ENCODE measurements at regions not wholly inside any gene's neighbourhood (a gene's known extent, or its start where the extent isn't known, plus 50 kb on each side); places are given as distances from the start of the nearest gene placed in this dataset.

DNA sequence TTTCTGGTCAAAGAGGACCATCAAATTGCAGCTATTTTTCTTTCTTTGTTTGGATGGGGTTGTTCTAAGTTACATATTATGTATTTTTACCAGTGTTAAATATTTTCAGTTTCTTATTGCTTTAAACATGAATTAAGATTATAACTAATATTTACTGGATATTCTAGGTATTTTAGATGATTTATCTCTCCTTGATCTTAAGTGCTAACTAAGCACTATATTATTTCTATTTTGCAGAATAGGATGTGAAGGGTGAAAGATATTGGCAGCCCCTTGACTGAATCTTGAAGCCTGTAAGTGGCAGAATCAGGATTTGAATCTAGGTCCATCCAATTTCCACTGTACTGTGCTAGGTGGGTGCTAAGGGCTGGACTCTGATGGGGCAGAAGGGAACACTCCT lies 307.3 kb upstream of the CCL2 start:
- TF ChIP-seq JUND (IDR thresholded peaks at IDR 0.05) (no peak), HNF4A (conservative IDR thresholded peaks at IDR 0.05) (no peak), SP1 (IDR thresholded peaks at IDR 0.05) (no peak), RXRA (IDR thresholded peaks at IDR 0.05) (no peak), FOXA2 (IDR thresholded peaks at IDR 0.05) (no peak), RAD21 (IDR thresholded peaks at IDR 0.05) (no peak), EGR1 (IDR thresholded peaks at IDR 0.05; ENCODE audit: low read depth in 2 of 2) (no peak), FOXA1 (IDR thresholded peaks at IDR 0.05) (no peak), HNF4G (IDR thresholded peaks at IDR 0.05) (no peak)
- TF ChIP-seq, protein P1, sequence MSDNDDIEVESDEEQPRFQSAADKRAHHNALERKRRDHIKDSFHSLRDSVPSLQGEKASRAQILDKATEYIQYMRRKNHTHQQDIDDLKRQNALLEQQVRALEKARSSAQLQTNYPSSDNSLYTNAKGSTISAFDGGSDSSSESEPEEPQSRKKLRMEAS (IDR thresholded peaks at IDR 0.05): no peak
- TF ChIP-seq, protein P2, sequence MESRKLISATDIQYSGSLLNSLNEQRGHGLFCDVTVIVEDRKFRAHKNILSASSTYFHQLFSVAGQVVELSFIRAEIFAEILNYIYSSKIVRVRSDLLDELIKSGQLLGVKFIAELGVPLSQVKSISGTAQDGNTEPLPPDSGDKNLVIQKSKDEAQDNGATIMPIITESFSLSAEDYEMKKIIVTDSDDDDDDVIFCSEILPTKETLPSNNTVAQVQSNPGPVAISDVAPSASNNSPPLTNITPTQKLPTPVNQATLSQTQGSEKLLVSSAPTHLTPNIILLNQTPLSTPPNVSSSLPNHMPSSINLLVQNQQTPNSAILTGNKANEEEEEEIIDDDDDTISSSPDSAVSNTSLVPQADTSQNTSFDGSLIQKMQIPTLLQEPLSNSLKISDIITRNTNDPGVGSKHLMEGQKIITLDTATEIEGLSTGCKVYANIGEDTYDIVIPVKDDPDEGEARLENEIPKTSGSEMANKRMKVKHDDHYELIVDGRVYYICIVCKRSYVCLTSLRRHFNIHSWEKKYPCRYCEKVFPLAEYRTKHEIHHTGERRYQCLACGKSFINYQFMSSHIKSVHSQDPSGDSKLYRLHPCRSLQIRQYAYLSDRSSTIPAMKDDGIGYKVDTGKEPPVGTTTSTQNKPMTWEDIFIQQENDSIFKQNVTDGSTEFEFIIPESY (IDR thresholded peaks at IDR 0.05): no peak
- TF ChIP-seq, protein P3, sequence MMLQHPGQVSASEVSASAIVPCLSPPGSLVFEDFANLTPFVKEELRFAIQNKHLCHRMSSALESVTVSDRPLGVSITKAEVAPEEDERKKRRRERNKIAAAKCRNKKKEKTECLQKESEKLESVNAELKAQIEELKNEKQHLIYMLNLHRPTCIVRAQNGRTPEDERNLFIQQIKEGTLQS (IDR thresholded peaks at IDR 0.05): no peak
- no peak for DNase-seq (ENCODE audit: low spot score)
- H3K27me3 ChIP-seq (ENCODE audit: control insufficient read depth in 4 of 4, insufficient read depth in 4 of 4, low read length in 3 of 4): peaks cover 0 to 9% (median 0%) of the 10 kb centered on the region in 4 donors
- no peaks in the 10 kb centered on the region for H3K36me3 ChIP-seq (ENCODE audit: control insufficient read depth in 4 of 4, insufficient read depth in 3 of 4, low read depth in 1 of 4, low read length in 3 of 4)
- H3K4me1 ChIP-seq (ENCODE audit: control insufficient read depth in 4 of 4, insufficient read depth in 4 of 4, low read length in 3 of 4): no peaks in the 10 kb centered on the region
- no peak overlapping the region for H3K4me3 ChIP-seq (ENCODE audit: low read depth in 1 of 3, low read length in 3 of 3)
- H3K9me3 ChIP-seq (ENCODE audit: control insufficient read depth in 4 of 4, low read length in 3 of 4): no peaks in the 10 kb centered on the region
- no peak overlapping the region for H3K27ac ChIP-seq (ENCODE audit: low read depth in 1 of 2, low read length in 2 of 2)
- H3K9ac ChIP-seq (ENCODE audit: low read depth in 1 of 2, low read length in 2 of 2): no peak overlapping the region

DNA sequence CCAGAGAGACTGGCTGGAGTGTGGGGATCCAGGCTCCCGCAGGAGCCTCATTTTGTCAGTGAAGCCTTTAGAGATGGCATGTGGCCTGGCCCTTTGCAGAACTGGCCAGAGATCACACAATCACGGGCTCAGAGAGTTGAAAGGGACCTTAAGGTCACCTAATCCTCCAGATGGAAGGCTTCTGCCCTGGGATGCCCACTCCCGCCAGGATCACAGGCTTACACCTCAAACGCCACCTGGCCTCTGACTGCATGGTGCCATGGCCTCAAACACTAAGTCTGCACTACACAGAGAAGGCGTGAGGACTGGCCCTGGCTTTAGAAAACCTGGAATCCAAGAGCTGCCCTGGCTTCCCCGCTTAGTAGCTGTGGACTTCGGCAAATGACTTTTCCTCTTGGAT lies 306.8 kb upstream of the CCL2 start:
- no peaks in the 10 kb centered on the region for H3K9me3 ChIP-seq (ENCODE audit: control insufficient read depth in 4 of 4, low read length in 3 of 4)
- H3K27me3 ChIP-seq (ENCODE audit: control insufficient read depth in 4 of 4, insufficient read depth in 4 of 4, low read length in 3 of 4): peaks cover 0 to 9% (median 0%) of the 10 kb centered on the region in 4 donors
- no peak for DNase-seq (ENCODE audit: low spot score)
- 66% methylated on average over 7 of the region's 7 CpGs for WGBS
- no peaks in the 10 kb centered on the region for H3K4me1 ChIP-seq (ENCODE audit: control insufficient read depth in 4 of 4, insufficient read depth in 4 of 4, low read length in 3 of 4)
- H3K36me3 ChIP-seq (ENCODE audit: control insufficient read depth in 4 of 4, insufficient read depth in 3 of 4, low read depth in 1 of 4, low read length in 3 of 4): no peaks in the 10 kb centered on the region
- no peak overlapping the region for H3K4me3 ChIP-seq (ENCODE audit: low read depth in 1 of 3, low read length in 3 of 3)
- no peak overlapping the region for H3K27ac ChIP-seq (ENCODE audit: low read depth in 1 of 2, low read length in 2 of 2)
- H3K9ac ChIP-seq (ENCODE audit: low read depth in 1 of 2, low read length in 2 of 2): no peak overlapping the region
- TF ChIP-seq JUND (IDR thresholded peaks at IDR 0.05) (no peak), YY1 (IDR thresholded peaks at IDR 0.05) (no peak), NR2F2 (IDR thresholded peaks at IDR 0.05) (no peak), FOXA1 (IDR thresholded peaks at IDR 0.05) (no peak), TAF1 (conservative IDR thresholded peaks at IDR 0.05) (no peak), RAD21 (IDR thresholded peaks at IDR 0.05) (no peak), GABPA (IDR thresholded peaks at IDR 0.05 in 1 of 2, conservative IDR thresholded peaks at IDR 0.05 in 1 of 2) (no peak), EGR1 (IDR thresholded peaks at IDR 0.05; ENCODE audit: low read depth in 2 of 2) (no peak), HNF4G (IDR thresholded peaks at IDR 0.05) (no peak), HNF4A (conservative IDR thresholded peaks at IDR 0.05) (no peak)
- TF ChIP-seq, protein P4, sequence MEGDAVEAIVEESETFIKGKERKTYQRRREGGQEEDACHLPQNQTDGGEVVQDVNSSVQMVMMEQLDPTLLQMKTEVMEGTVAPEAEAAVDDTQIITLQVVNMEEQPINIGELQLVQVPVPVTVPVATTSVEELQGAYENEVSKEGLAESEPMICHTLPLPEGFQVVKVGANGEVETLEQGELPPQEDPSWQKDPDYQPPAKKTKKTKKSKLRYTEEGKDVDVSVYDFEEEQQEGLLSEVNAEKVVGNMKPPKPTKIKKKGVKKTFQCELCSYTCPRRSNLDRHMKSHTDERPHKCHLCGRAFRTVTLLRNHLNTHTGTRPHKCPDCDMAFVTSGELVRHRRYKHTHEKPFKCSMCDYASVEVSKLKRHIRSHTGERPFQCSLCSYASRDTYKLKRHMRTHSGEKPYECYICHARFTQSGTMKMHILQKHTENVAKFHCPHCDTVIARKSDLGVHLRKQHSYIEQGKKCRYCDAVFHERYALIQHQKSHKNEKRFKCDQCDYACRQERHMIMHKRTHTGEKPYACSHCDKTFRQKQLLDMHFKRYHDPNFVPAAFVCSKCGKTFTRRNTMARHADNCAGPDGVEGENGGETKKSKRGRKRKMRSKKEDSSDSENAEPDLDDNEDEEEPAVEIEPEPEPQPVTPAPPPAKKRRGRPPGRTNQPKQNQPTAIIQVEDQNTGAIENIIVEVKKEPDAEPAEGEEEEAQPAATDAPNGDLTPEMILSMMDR (IDR thresholded peaks at IDR 0.05; ENCODE audit: low read depth, low read length, missing input control): no peak

Data from liver (tissue), 8 donors.